OCI-LY7 (cell line): ENCODE measurements at regions not wholly inside any gene's neighbourhood (a gene's known extent, or its start where the extent isn't known, plus 50 kb on each side); places are given as distances from the start of the nearest gene placed in this dataset.

ENCODE experiments used
- BruUV-seq: library from RNA; stranded (reverse); fragments of 400-500 nt; replicated peaks from 2 replicates; lab custom pipeline; 2021; lab: Mats Ljungman, UMichigan
- CTCF ChIA-PET: fragments of 300-600 bp; sonication (Branson Sonifier 250); formaldehyde crosslinking; loops from one replicate; lab custom pipeline; 2022; ENCODE audit warnings: antibody characterized with exemption; ENCODE audit not compliant: unreplicated experiment; lab: Charles Lee
- POLR2A ChIA-PET: fragments of 300-600 bp; sonication (Branson Sonifier 250); formaldehyde crosslinking; loops from one replicate; lab custom pipeline; 2022; ENCODE audit warnings: antibody characterized with exemption; lab: Charles Lee
- DNase-seq: peaks from one replicate; pipeline ENCODE4 v3.0.0-alpha.2; 2015; ENCODE audit warnings: low spot score
- H2AFZ ChIP-seq: fragments of 200-600 bp; sonication (generic), shearing (Covaris generic); 2 replicates; pipeline ENCODE4 v1.6.1; 2014; ENCODE audit warnings: mild to moderate bottlenecking, antibody characterized with exemption, low read length, moderate library complexity
- H3K27ac ChIP-seq: fragments of 200-600 bp; sonication (generic); 2 replicates; pipeline ENCODE4 v1.5.1; 2014; ENCODE audit warnings: mixed run types, low read depth, mild to moderate bottlenecking, moderate library complexity, low read length, inconsistent platforms; ENCODE audit not compliant: poor library complexity, severe bottlenecking
- H3K36me3 ChIP-seq: fragments of 200-600 bp; sonication (generic); 2 replicates; pipeline ENCODE4 v1.6.1; 2014; ENCODE audit warnings: mild to moderate bottlenecking, antibody characterized with exemption, low read length, moderate library complexity, mixed read lengths; ENCODE audit not compliant: insufficient read depth
- H3K4me1 ChIP-seq: fragments of 200-600 bp; sonication (generic); 2 replicates; pipeline ENCODE4 v1.5.1; 2014; ENCODE audit warnings: mild to moderate bottlenecking, low read length; ENCODE audit not compliant: insufficient read depth, poor library complexity, severe bottlenecking
- H3K4me2 ChIP-seq: fragments of 200-600 bp; sonication (generic); 2 replicates; pipeline ENCODE4 v1.6.1; 2014; ENCODE audit warnings: mild to moderate bottlenecking, low read length
- H3K4me3 ChIP-seq: fragments of 200-600 bp; sonication (generic); 2 replicates; pipeline ENCODE4 v1.5.1; 2014; ENCODE audit warnings: mild to moderate bottlenecking, low read depth, low read length; ENCODE audit not compliant: poor library complexity, severe bottlenecking
- H3K79me2 ChIP-seq: fragments of 200-600 bp; sonication (generic); 2 replicates; pipeline ENCODE4 v1.6.1; 2016; ENCODE audit warnings: low read depth, mild to moderate bottlenecking, low read length, moderate library complexity, mixed read lengths; ENCODE audit not compliant: insufficient read depth
- H3K9me2 ChIP-seq: fragments of 200-600 bp; sonication (generic); 2 replicates; pipeline ENCODE4 v1.6.1; 2016; ENCODE audit warnings: mild to moderate bottlenecking, low read length, mixed read lengths; ENCODE audit not compliant: insufficient read depth
- H3K9me3 ChIP-seq: fragments of 200-600 bp; sonication (generic); 2 replicates; pipeline ENCODE4 v1.6.1; 2014; ENCODE audit warnings: mild to moderate bottlenecking, mixed run types, low read length, mixed read lengths
- H4K20me1 ChIP-seq: fragments of 200-600 bp; sonication (generic); 2 replicates; pipeline ENCODE4 v1.6.1; 2014; ENCODE audit warnings: mild to moderate bottlenecking, antibody characterized with exemption, low read length, moderate library complexity, mixed read lengths; ENCODE audit not compliant: insufficient read depth
- EZH2phosphoT487 ChIP-seq: fragments of 200-600 bp; sonication (generic); IDR thresholded peaks from 2 replicates; pipeline ENCODE4 v1.6.1; 2018; ENCODE audit warnings: low read depth, borderline replicate concordance, mild to moderate bottlenecking, mixed run types, antibody characterized with exemption, low read length, moderate library complexity, mixed read lengths
- intact Hi-C: fragments of 100-400 bp; cut with micrococcal nuclease; formaldehyde crosslinking; loops from one replicate; pipeline ENCODE4 v1.10.0; 2022; ENCODE audit not compliant: unreplicated experiment
- TF ChIP-seq, protein P1 (sequence below): fragments of 200-600 bp; sonication (generic); conservative IDR thresholded peaks from 2 replicates; pipeline ENCODE4 v1.5.1; 2014; ENCODE audit warnings: mild to moderate bottlenecking, antibody characterized with exemption, low read length, moderate library complexity, mixed read lengths

DNA sequence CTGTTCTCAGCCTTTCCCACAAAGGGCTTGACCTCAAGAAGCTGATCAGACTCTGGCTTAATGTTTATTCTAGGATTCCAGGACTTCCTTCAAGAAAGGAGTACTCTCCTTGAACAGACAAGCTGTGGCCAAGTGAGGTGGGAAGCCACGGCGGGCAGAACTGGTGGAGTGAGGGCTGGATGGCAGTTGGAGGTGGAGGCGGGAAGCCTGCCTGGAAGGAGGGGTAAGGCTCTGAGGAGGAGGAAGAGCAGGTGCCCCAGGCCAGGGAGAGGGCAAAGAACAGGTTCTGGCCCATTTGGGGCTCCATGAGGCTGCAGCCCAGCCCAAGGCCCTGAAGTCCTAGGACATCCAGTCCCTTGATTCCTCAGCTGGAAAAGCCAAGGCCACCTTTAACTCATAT is 143.9 kb downstream of the CYP26B1 start:
- H3K4me3 ChIP-seq: no peak overlapping the region
- intact Hi-C loops: no loop called here
- H3K9me2 ChIP-seq: no peaks in the 10 kb centered on the region
- no peak overlapping the region for H2AFZ ChIP-seq
- H4K20me1 ChIP-seq: no peaks in the 10 kb centered on the region
- H3K36me3 ChIP-seq: no peaks in the 10 kb centered on the region
- ChIA-PET CTCF (no interaction called here), POLR2A (no interaction called here)
- BruUV-seq: no TSS peak
- H3K9me3 ChIP-seq: no peaks in the 10 kb centered on the region
- H3K4me1 ChIP-seq: no peaks in the 10 kb centered on the region
- H3K27ac ChIP-seq: no peak overlapping the region
- TF ChIP-seq, protein P1, sequence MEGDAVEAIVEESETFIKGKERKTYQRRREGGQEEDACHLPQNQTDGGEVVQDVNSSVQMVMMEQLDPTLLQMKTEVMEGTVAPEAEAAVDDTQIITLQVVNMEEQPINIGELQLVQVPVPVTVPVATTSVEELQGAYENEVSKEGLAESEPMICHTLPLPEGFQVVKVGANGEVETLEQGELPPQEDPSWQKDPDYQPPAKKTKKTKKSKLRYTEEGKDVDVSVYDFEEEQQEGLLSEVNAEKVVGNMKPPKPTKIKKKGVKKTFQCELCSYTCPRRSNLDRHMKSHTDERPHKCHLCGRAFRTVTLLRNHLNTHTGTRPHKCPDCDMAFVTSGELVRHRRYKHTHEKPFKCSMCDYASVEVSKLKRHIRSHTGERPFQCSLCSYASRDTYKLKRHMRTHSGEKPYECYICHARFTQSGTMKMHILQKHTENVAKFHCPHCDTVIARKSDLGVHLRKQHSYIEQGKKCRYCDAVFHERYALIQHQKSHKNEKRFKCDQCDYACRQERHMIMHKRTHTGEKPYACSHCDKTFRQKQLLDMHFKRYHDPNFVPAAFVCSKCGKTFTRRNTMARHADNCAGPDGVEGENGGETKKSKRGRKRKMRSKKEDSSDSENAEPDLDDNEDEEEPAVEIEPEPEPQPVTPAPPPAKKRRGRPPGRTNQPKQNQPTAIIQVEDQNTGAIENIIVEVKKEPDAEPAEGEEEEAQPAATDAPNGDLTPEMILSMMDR: no peak
- no peak for TF ChIP-seq EZH2phosphoT487
- no peaks in the 10 kb centered on the region for H3K79me2 ChIP-seq
- no peak overlapping the region for H3K4me2 ChIP-seq
- DNase-seq: no peak

DNA sequence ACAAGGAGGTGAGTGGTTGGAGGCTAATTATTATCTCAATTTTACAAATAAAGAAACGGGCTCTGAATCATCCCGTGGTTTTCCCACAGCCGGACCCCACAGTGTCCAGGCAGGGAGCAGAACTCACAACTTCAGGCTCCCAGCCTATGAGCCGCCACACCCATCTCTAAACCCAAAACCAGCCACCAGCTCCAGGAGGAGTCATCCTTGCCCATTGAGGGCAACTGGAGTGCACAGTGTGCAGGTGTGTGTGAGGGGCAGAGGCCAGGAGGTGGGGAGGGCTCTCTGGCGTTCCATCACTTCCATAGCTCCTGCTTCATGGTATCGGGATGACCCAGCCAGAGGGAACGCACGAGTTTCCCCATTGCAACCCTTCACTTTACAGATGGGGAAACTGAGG is 144.5 kb downstream of the CYP26B1 start:
- intact Hi-C loops: no loop called here
- Histone ChIP-seq H3K4me1 (no peaks in the 10 kb centered on the region), H3K79me2 (no peaks in the 10 kb centered on the region), H4K20me1 (no peaks in the 10 kb centered on the region), H3K27ac (no peak overlapping the region), H3K4me2 (no peak overlapping the region), H3K4me3 (no peak overlapping the region), H3K9me3 (no peaks in the 10 kb centered on the region), H3K9me2 (no peaks in the 10 kb centered on the region), H3K36me3 (no peaks in the 10 kb centered on the region), H2AFZ (no peak overlapping the region)
- ChIA-PET CTCF (no interaction called here), POLR2A (no interaction called here)
- BruUV-seq: no TSS peak
- DNase-seq: no peak
- TF ChIP-seq EZH2phosphoT487: no peak
- TF ChIP-seq, protein P1: no peak

DNA sequence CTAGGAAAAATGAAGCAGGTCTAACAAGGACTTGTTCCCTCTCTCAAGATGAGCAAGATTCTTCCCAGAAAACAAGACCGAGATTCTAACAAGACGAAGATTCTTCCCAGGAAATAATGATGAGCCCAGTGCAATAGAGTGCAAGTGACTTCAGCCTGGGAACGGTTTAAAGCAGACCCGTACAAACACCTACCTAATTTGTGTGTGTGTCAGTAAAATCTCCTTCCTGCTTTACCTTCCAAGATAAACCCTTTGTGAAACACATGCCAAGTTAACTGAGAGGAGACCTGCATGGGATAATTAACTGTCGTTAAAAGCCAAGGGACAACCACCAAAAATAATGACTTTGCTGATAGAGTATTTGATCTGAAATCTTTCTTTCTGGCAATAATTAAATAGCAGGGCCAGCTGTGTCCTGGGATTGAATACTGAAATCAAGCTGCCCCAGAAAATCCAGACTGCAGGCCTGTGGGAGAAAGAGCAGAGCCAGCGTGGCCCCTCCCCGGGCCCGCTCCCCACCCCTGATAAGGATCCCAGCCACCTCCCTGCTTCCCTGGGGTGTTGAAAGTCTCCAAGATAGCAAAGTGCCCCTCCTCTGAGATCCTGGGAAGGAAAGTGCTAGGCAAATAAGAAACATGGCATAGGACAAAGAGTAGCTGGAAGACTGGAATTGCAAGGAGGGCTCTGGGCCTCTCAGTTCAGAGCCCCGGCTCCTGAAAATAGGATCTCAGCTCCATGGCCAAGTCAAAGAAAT is 145.5 kb downstream of the CYP26B1 start:
- H3K79me2 ChIP-seq: no peaks in the 10 kb centered on the region
- no peak for DNase-seq
- H3K36me3 ChIP-seq: no peaks in the 10 kb centered on the region
- no peaks in the 10 kb centered on the region for H4K20me1 ChIP-seq
- H2AFZ ChIP-seq: no peak overlapping the region
- ChIA-PET CTCF (no interaction called here), POLR2A (no interaction called here)
- no peak overlapping the region for H3K4me3 ChIP-seq
- intact Hi-C loops: no loop called here
- H3K9me2 ChIP-seq: no peaks in the 10 kb centered on the region
- no peaks in the 10 kb centered on the region for H3K4me1 ChIP-seq
- no peak overlapping the region for H3K4me2 ChIP-seq
- H3K27ac ChIP-seq: no peak overlapping the region
- TF ChIP-seq EZH2phosphoT487: no peak
- TF ChIP-seq, protein P1: no peak
- no TSS peak for BruUV-seq
- H3K9me3 ChIP-seq: no peaks in the 10 kb centered on the region
